Inferior parietal cortex (tissue), 1 donor: ENCODE measurements at regions not wholly inside any gene's neighbourhood (a gene's known extent, or its start where the extent isn't known, plus 50 kb on each side); places are given as distances from the start of the nearest gene placed in this dataset.
"Not testable (repeated sequence)": the region's sequence is repeated elsewhere in the genome, so short reads cannot be mapped to it uniquely, and the experiment has no call there.

Experiments
- DNase-seq: peaks from one replicate; pipeline ENCODE4 v3.0.0-alpha.2; 2016; ENCODE audit errors: extremely low spot score

- DNase-seq = no peak
Observed at GRCh38 chr5:110242950-110243349, 483.5 kb downstream of the TMEM232 start.

- no peak for DNase-seq
Observed at GRCh38 chr5:110248921-110249320, 477.6 kb downstream of the TMEM232 start.

- DNase-seq = no peak
Observed at GRCh38 chr5:110250355-110250754, 476.1 kb downstream of the TMEM232 start.

- no peak for DNase-seq
Observed at GRCh38 chr5:110250755-110251154, 475.7 kb downstream of the TMEM232 start.

- no peak for DNase-seq
Observed at GRCh38 chr5:110251366-110251765, 475.1 kb downstream of the TMEM232 start.

- no peak for DNase-seq
Observed at GRCh38 chr5:110255194-110255593, 471.3 kb downstream of the TMEM232 start.

GRCh38 chr5:110256298-110256697 is 470.2 kb downstream of the TMEM232 start:
- DNase-seq = no peak

- DNase-seq = no peak
Observed at GRCh38 chr5:110257971-110258370, 468.5 kb downstream of the TMEM232 start.

- no peak for DNase-seq
Observed at GRCh38 chr5:110258460-110259216, 467.8 kb downstream of the TMEM232 start.

GRCh38 chr5:110262749-110263148 is 463.7 kb downstream of the TMEM232 start:
- no peak for DNase-seq

GRCh38 chr5:110264661-110265060 is 461.8 kb downstream of the TMEM232 start:
- no peak for DNase-seq

GRCh38 chr5:110265162-110265561 is 461.3 kb downstream of the TMEM232 start:
- DNase-seq = no peak

GRCh38 chr5:110267714-110268113 is 458.8 kb downstream of the TMEM232 start:
- no peak for DNase-seq

GRCh38 chr5:110268283-110268682 is 458.2 kb downstream of the TMEM232 start:
- no peak for DNase-seq

GRCh38 chr5:110268985-110269384 is 457.5 kb downstream of the TMEM232 start:
- DNase-seq = no peak

- no peak for DNase-seq
Observed at GRCh38 chr5:110269478-110270142, 456.9 kb downstream of the TMEM232 start.

GRCh38 chr5:110275878-110276277 is 450.6 kb downstream of the TMEM232 start:
- no peak for DNase-seq

GRCh38 chr5:110278449-110278848 is 448.0 kb downstream of the TMEM232 start:
- not testable (repeated sequence) for DNase-seq

GRCh38 chr5:110284121-110284520 is 442.4 kb downstream of the TMEM232 start:
- DNase-seq = not testable (repeated sequence)

- no peak for DNase-seq
Observed at GRCh38 chr5:110288766-110289511, 437.5 kb downstream of the TMEM232 start.

GRCh38 chr5:110289512-110289810 is 437.0 kb downstream of the TMEM232 start:
- DNase-seq = no peak

GRCh38 chr5:110290542-110290941 is 435.9 kb downstream of the TMEM232 start:
- DNase-seq = no peak

- DNase-seq = no peak
Observed at GRCh38 chr5:110294281-110294680, 432.2 kb downstream of the TMEM232 start.
